HEK293T (cell line): ENCODE measurements at regions not wholly inside any gene's neighbourhood (a gene's known extent, or its start where the extent isn't known, plus 50 kb on each side); places are given as distances from the start of the nearest gene placed in this dataset.

Experiments
- ELF4 ChIP-seq: fragments of 450-650 bp; IDR thresholded peaks from 2 replicates; pipeline ENCODE4 v1.6.1; 2017; ENCODE audit warnings: antibody characterized with exemption
- FOXA1 ChIP-seq: fragments of 450-650 bp; IDR thresholded peaks from 2 replicates; pipeline ENCODE4 v1.6.1; 2016; ENCODE audit warnings: mild to moderate bottlenecking
- NFRKB ChIP-seq: fragments of 450-650 bp; IDR thresholded peaks from 2 replicates; pipeline ENCODE4 v1.6.1; 2016; ENCODE audit warnings: mild to moderate bottlenecking, moderate library complexity
- SUZ12 ChIP-seq: fragments of 450-650 bp; IDR thresholded peaks from 2 replicates; pipeline ENCODE4 v1.6.1; 2016; ENCODE audit warnings: mild to moderate bottlenecking

GRCh38 chr5:90305041-90305720 is 104.4 kb downstream of the CETN3 start:
- TF ChIP-seq ELF4 (no peak), FOXA1 (no peak), NFRKB (no peak), SUZ12 (no peak)
